GM19351 (cell line): ENCODE measurements at regions not wholly inside any gene's neighbourhood (a gene's known extent, or its start where the extent isn't known, plus 50 kb on each side); places are given as distances from the start of the nearest gene placed in this dataset.
A peak's percentile ranks its signal among the peaks of the same experiment; 100 is the strongest.
"Not testable (repeated sequence)": the region's sequence is repeated elsewhere in the genome, so short reads cannot be mapped to it uniquely, and the experiment has no call there.

Source experiments
- ATAC-seq: cut with Tn5 transposase; IDR thresholded peaks from one replicate; pipeline ENCODE4 v1.9.1; 2021; ENCODE audit warnings: mild to moderate bottlenecking, moderate library complexity; ENCODE audit not compliant: unreplicated experiment

DNA sequence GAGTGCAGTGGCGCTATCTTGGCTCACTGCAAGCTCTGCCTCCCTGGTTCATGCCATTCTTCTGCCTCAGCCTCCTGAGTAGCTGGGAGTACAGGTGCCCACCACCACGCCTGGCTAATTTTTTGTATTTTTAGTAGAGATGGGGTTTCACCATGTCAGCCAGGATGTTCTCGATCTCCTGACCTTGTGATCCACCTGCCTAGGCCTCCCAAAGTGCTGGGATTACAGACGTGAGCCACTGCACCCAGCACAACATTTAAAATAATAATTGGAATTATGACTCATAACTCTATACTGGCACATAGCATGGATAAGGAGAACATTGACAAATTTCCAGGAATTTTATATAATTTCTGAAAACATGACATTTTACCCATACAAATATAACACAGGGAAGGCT lies 54.2 kb downstream of the DBET start:
- not testable (repeated sequence) for ATAC-seq

DNA sequence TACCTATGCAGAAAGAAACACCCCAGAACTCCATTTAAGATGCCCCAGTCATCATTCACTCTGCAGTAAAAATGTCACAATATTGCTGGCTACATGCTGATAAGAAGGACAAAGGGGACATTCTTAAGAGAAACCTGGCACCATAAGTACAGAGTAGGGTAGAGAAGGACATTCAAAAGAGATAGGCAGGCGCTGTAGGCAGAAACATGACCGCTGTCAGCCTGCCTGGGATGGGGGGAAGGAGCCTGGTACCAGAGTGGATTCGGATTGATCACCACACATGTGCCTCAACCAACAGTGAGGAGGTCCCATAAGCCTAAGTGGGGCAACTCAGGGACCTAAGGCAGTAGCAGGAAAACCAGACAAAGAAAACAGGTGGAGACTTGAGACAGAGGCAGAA lies 54.1 kb upstream of the DUX4 start:
- not testable (repeated sequence) for ATAC-seq

DNA sequence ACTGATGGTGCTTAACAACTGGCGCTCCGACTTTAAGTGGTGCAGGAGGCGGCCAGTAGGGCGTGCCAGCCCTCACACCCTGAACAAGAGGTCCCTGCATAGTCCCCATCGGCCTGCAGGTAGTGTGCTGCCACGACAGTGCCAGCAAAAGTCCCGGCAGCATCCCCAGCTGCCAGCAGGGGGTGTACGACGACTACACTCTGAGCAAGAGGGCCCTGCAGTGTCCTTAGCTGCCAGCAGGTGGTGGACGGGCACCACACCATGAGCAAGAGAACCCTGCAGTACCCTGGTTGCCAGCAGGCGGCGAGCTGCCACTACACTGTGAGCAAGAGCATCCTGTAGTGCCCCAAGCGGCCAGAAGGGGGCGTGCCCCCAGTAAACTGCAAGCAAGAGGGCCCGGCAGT lies 53.5 kb upstream of the DUX4 start:
- ATAC-seq: peak; percentile 81

DNA sequence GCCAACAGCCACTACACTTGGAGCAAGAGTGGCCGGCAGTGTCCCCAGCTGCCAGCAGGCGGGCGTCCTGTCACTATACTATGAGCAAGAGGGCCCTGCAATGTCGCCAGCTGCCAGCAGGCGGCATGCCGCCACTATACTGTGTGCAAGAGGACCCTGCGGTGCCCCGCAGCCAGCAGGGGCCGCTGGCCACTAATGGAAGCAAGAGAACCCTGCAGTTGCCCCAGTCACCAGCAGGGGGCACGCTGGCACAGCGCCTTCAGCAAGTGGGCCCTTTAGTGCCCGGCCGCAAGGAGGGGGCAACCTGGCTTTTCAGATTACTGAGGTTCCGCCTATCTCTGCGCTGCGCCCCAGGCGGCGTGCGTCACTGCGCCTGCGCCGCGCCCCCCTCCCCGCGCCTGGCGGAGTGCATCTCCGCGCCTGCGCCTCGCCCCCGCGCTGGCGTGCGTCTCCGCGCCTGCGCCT lies 53.0 kb upstream of the DUX4 start:
- peak; percentile 62 for ATAC-seq

DNA sequence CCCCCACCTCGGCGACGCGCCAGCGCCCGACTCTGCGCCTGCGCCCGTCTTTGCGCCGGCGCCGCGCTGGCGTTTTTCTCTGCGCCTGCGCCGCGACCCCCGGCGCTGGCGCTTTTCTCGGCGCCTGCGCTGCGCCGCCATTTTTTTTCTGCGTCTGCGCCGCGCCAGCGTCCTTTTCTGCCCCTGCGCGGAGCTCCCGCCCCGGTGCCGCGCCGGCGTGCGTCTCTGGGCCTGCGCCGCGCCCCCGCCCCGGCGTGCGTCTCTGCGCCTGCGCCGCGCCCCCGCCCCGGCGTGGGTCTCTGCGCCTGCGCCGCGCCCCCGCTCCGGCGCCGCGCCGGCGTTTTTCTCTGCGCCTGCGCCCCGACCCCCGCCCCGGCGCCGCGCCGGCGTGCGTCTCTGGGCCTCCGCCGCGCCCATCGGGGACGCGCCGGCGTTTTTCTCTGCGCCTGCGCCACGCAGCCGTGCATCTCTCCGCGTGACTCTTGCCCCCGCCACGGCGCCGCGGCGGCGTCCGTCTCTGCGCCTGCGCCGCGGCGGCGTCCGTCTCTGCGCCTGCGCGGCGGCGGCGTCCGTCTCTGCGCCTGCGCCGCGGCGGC lies 52.4 kb upstream of the DUX4 start:
- ATAC-seq: not testable (repeated sequence)

DNA sequence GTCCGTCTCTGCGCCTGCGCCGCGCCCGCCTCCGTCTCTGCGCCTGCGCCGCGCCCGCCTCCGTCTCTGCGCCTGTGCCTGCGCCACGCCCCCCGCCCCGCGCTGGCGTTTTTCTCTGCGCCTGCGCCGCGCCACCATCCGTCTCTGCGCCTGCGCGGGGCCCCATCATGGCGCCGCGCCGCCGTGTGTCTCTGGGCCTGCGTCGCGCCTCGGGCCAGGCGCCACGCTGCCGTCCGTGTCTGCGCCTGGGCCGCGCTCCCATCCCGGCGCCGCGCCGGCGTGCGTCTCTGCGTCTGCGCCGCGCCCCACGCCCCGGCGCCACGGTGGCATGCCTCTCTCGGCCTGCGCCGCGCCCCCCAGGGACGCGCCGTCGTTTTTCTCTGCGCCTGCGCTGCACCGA lies 51.8 kb upstream of the DUX4 start:
- no peak for ATAC-seq

DNA sequence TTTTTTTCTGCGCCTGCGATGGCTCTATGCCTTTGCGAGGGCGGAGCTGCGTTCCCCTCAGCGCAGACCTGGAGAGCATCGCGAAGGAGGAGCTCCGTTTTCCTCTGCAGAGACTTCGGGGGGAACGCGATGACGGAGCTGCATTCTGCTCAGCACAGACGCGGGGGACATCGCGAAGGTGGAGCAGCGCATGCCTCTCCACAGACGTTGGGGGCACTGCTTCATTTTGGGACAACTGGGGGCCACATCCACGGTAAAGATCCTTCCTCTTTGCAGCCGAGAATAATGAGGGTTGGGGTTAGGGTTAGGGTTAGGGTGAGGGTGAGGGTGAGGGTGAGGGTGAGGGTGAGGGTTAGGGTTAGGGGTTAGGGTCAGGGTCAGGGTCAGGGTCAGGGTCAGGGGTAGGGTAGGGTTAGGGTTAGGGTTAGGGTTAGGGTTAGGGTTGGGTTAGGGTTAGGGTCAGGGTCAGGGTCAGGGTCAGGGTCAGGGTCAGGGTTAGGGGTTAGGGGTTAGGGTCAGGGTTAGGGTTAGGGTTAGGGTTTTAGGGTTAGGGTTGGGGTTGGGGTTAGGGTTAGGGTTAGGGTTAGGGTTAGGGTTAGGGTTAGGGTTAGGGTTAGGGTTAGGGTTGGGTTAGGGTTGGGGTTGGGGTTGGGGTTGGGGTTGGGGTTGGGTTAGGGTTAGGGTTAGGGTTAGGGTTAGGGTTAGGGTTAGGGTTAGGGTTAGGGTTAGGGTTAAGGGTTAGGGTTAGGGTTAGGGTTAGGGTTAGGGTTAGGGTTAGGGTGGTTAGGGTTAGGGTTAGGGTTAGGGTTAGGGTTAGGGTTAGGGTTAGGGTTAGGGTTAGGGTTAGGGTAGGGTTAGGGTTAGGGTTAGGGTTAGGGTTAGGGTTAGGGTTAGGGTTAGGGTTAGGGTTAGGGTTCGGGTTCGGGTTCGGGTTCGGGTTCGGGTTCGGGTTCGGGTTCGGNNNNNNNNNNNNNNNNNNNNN lies 51.1 kb upstream of the DUX4 start:
- ATAC-seq: not testable (repeated sequence)
